UCSD-AML1 (cell line): ENCODE measurements at regions not wholly inside any gene's neighbourhood (a gene's known extent, or its start where the extent isn't known, plus 50 kb on each side); places are given as distances from the start of the nearest gene placed in this dataset.
"Not testable (repeated sequence)": the region's sequence is repeated elsewhere in the genome, so short reads cannot be mapped to it uniquely, and the experiment has no call there.

Experiments used
- DNase-seq: peaks from one replicate; lab custom pipeline; 2025; ENCODE audit not compliant: unreplicated experiment; lab: John Stamatoyannopoulos, UW

DNA sequence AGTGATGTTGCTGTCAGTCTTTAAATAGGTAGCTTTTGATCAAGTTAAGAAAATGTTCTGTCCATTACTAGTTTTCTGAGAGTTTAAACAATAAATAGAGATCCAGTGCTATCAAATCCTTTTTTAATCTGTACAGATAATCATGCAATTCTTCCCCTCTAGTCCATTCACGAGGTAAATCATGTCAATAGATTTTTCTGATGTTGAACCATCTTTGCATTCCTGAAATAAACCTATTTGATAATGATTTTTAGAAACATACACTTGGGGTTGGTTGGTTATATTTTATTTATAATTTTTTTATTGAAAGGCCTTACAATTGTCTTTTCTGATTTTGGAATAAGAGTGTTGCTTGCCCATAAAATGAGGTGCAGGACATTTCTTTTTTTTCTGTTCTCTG is 95.0 kb downstream of the FAM53A start:
- DNase-seq, result no peak

DNA sequence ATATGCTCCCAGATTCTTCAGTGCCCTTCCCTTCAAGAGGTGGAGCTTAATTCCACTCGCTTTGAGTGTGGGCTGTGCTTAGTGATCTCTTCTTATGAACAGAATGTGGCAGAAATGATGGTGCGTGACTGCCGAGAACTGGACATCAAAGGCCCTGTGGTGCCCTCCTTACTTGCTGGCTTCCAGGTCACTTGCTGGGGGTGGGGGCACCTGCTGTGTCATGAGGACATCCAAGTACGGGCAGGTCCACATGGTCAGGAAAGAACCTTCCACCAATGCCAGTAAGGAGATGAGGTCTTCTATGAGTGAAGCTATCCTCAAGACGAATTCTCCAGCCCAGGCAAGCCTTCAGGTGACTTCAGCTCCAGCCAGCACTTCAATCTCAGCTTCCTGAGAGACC is 95.8 kb downstream of the FAM53A start:
- DNase-seq, result no peak

DNA sequence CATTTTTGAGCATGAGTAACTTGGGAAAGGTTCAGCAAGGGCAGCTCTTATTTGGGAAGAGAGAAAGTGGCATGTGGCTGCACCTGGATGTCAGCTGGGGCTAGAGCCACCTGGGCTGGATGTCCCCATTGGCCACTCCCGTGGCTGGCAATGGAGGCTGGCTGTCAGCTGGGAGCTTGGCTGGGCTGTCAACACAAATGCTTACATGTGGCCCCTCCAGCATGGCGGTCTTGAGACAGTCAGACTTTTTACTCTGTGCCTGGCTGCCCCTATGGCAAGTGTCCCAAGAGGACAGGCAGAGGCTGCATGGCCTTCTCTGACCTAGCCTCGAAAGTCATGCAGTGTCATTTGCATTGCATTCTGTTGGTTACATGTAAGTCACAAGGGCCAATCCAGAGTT is 99.6 kb downstream of the FAM53A start:
- DNase-seq, result no peak

- DNase-seq, result no peak
Observed at GRCh38 chr4:1583859-1584258, 100.3 kb downstream of the FAM53A start.

DNA sequence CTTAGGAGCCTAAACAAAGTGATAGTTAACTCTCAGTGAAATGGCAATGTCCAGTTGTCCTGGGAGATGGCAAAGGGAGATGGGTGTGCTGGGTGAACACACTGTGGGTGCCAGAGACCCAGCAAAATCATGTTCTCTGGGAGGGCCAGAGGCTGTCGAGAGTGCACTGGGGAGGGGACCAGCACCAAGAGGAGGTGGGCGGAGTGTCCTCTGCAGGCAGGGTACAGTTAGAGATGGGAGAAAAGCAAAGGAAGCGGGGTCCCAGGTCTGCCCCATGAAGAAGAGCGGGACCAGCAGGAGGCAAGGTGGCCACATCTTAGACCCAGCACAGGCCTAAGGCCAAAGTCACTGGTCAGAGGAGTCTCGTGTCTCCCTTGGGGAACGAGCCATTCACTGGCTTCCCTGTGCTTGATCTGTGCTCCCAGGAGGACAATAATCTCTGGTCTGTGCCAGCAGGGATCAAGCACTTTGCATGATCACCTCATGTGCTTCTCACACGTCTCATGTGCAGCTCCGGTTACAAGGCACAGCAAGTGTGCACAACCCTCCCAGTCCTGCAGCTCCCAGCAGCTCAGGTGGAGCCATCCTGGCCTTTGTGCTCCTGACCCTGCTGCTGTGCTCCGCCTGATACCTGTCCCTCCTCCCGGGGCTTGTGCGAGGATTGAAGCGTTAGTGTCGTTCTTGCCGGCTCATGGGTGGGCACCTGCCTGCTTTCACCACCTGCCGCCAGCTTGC is 100.9 kb downstream of the FAM53A start:
- no peak for DNase-seq

GRCh38 chr4:1582227-1582626 is 101.9 kb downstream of the FAM53A start:
- DNase-seq, result no peak

DNA sequence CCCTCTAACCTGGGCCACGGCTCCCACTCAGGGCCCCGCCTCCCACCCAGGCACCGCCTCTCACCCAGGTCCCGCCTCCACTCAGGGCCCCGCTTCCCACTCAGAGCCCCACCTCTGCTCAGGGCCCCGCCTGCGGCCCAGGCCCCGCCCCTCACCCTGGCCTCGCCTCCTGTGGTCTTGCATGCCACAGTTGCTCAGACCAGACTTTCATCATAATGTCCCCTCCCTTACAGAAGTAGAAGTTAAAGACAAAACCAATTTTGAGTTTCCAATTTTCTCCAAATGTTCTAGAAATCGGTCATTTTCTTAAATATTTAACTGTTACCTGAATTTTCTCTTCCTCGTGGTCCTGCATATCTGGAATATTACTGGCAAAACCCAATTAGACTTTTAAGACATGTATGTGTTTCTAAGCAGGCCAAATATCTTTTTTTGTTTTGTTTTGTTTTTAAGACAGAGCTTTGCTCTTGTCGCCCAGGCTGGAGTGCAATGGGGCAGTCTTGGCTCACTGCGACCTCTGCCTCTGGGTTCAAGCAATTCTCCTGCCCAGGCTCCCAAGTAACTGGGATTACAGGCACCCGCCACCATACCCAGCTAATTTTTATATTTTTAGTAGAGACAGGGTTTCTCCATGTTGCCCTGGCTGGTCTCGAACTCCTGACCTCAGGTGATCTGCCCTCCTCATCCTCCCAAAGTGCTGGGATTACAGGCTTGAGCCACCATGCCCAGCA is 102.8 kb downstream of the FAM53A start:
- DNase-seq, result peak; percentile 96

- not testable (repeated sequence) for DNase-seq
Observed at GRCh38 chr4:1580692-1581012, 103.5 kb downstream of the FAM53A start.

DNA sequence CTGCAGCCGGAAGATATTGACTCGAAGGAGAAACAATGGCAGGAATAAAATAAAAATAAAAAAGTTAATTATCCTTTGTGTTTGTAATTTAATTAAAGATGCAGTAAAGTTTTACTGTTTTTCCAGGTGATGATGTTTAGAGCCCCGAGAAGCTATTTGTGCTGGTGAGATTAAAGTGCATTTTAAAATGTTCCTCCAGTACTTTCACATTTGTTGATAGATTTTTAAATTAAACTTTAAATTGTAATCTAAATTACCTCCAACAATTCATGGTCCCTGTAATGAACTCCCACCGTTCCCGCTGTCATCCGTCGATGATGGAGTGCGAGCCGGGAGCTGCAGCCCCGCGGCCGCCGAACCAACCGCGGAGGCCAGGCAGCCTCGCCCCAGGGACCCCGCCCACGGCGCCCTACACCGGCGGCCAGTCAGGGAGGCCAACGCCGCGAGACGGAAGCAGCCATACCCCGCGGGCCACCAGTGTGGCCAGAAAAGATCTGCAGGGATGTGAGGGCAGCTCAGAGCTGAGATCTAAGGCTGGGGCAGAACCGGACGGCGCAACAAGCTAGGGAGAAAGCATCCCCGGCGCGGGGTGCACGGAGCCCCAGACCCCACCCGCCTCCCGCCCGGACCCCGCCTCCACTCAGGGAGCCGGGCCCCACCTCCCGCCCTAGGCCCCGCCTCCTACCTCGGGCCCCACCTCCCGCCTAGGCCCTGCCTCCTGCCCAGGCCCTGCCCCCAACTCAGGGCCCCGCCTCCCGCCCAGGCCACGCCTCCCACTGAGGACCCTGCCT is 104.0 kb downstream of the FAM53A start:
- peak; percentile 97 for DNase-seq

GRCh38 chr4:1579001-1579900 is 104.9 kb downstream of the FAM53A start:
- DNase-seq, result peak; percentile 87

- no peak for DNase-seq
Observed at GRCh38 chr4:1578251-1578773, 105.8 kb downstream of the FAM53A start.

DNA sequence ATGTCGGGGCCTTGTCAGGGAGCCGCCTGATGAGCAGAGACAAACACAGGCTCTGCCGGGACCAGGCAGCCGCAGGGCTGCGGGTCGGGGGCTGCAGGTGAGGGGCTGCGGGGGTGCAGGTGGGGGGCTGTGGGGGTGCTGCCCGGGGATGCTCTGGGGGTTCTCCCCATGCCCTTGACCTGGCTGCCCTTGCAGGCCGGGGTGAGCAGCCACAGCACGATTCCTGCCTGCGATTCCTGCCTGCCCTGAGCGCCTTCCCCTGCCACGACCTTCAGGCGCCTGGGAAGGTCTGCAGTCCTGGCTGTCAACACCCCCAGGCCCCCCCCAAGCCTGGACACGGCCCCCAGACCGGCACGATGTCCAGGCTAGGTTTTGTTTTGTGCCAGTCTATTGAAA is 106.3 kb downstream of the FAM53A start:
- no peak for DNase-seq

GRCh38 chr4:1576961-1577821 is 106.9 kb downstream of the FAM53A start:
- DNase-seq, result no peak

DNA sequence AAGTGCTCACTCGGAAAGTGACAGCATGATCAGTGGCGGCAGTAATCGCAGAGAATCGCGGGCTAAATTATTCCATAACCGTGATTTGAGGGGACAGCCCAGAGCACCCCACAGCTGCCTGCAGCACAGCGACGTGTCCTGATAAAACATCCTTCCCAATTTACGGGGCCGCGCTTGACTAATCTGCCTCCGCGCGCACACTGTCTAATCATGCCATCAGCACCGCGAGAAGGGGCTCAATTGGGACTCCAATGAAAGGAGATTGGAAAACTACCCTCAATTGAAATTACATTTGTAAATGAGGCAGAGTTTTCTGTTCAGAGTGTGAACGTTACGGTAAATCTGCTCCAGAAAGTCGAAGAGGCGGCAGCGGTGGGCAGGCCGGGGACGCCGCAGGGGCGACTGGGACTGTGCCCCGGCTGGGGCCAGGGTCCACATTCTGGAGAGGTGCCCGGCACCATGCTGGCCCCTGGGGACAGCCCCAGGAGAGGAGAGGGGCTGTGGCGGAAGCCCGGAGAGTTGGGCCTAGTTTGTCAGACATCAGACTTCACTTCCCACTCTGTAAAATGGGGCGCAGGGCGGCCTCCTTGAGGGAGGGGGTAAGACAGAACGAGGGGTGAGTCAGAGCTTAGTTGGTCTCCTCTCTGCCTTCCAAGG is 107.7 kb downstream of the FAM53A start:
- no peak for DNase-seq

- DNase-seq, result no peak
Observed at GRCh38 chr4:1575418-1576303, 108.5 kb downstream of the FAM53A start.

- no peak for DNase-seq
Observed at GRCh38 chr4:1574601-1575417, 109.3 kb downstream of the FAM53A start.

- DNase-seq, result no peak
Observed at GRCh38 chr4:1573830-1574459, 110.2 kb downstream of the FAM53A start.
